Coronary artery (tissue), 2 donors: ENCODE measurements at regions not wholly inside any gene's neighbourhood (a gene's known extent, or its start where the extent isn't known, plus 50 kb on each side); places are given as distances from the start of the nearest gene placed in this dataset.
"Not testable (repeated sequence)": the region's sequence is repeated elsewhere in the genome, so short reads cannot be mapped to it uniquely, and the experiment has no call there.

ENCODE experiments used
- DNase-seq: peaks from one replicate; pipeline ENCODE4 v3.0.0-alpha.2; 2017; ENCODE audit warnings: low spot score
- H3K27ac ChIP-seq, 2 donors: fragments of 200-600 bp; sonication (generic); one replicate each; pipeline ENCODE4 v1.5.1; 2016 to 2019
- H3K4me3 ChIP-seq: fragments of 200-600 bp; sonication (generic); 2 replicates; pipeline ENCODE4 v1.5.1; 2016; ENCODE audit warnings: mild to moderate bottlenecking, moderate library complexity
- TF ChIP-seq, protein P1 (sequence below): fragments of 200-600 bp; sonication (generic); IDR thresholded peaks from one replicate; pipeline ENCODE4 v1.5.1; 2019; ENCODE audit warnings: antibody characterized with exemption

DNA sequence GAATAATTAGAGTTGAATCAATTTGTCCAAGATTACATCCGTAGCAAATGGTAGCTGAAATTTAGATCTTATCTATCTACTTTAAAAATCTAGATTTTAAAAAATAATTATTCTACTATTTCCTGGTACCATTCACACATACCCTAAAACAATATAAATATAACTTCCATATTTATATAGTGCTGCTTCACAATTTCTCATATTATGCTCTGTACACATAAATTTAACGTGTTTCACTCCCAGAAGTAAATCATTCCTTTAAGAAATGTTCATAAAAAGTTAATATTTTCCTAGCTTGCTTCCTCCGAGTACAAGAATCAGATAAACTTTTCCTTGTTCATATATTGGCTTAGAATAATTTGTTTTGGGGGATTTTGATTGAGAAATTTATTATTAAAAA lies 857.0 kb upstream of the SPRY2 start:
- H3K27ac ChIP-seq: no peak overlapping the region

DNA sequence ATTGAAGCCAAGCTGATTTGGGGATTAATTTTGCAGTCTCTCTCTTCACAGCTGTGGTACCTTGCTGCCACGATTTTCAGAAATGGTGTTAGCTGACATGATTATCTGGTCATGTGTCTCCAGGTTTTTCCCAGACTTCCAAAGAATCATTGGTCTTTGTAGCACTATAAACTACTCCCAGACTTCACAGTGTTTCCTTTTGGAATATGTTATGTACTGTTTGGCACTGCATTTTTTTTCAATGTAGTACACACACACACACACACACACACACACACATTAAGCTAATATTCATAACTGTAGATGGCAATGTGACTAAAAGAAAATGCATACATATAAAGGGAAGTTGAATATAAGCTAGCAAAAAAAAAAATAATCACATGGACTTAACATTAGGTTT lies 856.6 kb upstream of the SPRY2 start:
- no peak overlapping the region for H3K4me3 ChIP-seq
- DNase-seq: no peak
- no peak overlapping the region for H3K27ac ChIP-seq
- TF ChIP-seq, protein P1, sequence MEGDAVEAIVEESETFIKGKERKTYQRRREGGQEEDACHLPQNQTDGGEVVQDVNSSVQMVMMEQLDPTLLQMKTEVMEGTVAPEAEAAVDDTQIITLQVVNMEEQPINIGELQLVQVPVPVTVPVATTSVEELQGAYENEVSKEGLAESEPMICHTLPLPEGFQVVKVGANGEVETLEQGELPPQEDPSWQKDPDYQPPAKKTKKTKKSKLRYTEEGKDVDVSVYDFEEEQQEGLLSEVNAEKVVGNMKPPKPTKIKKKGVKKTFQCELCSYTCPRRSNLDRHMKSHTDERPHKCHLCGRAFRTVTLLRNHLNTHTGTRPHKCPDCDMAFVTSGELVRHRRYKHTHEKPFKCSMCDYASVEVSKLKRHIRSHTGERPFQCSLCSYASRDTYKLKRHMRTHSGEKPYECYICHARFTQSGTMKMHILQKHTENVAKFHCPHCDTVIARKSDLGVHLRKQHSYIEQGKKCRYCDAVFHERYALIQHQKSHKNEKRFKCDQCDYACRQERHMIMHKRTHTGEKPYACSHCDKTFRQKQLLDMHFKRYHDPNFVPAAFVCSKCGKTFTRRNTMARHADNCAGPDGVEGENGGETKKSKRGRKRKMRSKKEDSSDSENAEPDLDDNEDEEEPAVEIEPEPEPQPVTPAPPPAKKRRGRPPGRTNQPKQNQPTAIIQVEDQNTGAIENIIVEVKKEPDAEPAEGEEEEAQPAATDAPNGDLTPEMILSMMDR: no peak

More for the DNA sequence above, 857.0 kb upstream of the SPRY2 start:
- H3K4me3 ChIP-seq: no peak overlapping the region
- DNase-seq: no peak
- TF ChIP-seq, protein P1: no peak

DNA sequence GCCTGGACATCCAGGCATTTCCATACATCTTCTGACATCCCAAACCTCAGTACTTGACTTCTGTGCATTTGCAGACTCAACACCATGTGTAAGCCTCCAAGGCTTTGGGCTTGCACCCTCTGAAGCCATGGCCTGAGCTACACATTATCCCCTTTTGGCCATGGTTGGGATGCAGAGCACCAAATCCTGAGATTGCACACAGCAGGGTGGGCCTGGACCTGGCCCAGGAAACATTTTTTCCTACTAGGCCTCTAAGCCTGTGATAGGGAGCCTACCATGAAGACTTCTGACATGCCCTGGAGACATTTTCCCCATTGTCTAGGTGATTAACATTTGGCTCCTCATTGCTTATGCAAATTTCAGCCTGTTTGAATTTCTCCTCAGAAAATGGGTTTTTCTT lies 853.4 kb upstream of the SPRY2 start:
- TF ChIP-seq, protein P1: no peak
- H3K27ac ChIP-seq: no peak overlapping the region
- H3K4me3 ChIP-seq: no peak overlapping the region
- no peak for DNase-seq

DNA sequence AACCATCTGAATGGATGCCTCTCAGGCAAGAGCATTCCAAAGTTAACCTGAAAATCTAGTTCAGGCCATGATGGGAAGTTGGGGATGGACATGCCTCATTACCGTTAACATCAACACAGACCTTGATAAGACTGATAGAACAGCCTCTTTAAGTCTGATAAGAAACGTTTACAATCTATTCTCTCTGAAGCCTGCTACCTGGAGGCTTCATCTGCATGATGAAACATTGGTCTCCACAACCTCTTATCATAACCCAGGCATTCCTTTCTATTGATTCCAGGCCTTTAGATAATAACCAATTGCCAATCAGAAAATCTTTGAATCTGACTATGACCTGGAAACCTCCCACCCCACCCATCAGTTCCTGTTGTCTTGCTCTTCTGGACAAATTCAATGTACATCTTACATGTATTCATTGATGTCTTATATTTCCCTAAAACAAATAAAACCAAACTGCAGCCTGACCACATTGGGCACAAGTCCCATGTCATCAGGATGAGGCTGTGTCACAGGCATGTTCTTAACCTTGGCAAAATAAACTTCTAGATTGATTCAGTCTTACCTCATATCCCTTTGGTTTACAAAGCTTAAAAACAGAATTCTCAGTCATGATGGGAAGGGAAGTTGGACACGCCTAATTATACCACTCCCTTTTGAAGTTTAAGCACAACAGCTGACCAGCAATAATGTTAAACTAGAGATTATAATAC lies 843.8 kb upstream of the SPRY2 start:
- no peak overlapping the region for H3K4me3 ChIP-seq
- TF ChIP-seq, protein P1: no peak
- H3K27ac ChIP-seq: no peak overlapping the region
- no peak for DNase-seq

DNA sequence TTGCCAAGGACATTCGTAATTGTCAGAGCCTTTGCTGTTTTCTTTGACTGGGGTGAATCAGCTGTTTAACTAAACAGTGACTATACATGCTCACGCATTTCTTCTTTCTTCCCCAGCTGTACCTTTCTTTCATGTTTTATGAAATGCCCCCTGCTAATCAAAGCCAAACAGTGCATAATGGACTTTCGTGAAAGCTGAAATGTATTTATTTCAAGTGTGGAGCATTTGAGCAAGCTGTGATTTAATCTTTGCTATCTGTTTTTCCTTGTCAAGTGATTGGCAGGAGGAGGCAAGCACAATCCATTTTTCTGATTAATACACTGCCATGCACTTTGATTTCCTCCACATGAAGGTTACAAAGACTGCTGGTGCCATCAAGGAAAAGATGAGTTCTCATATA lies 831.7 kb upstream of the SPRY2 start:
- no peak for DNase-seq
- no peak overlapping the region for H3K4me3 ChIP-seq
- TF ChIP-seq, protein P1: no peak
- no peak overlapping the region for H3K27ac ChIP-seq

DNA sequence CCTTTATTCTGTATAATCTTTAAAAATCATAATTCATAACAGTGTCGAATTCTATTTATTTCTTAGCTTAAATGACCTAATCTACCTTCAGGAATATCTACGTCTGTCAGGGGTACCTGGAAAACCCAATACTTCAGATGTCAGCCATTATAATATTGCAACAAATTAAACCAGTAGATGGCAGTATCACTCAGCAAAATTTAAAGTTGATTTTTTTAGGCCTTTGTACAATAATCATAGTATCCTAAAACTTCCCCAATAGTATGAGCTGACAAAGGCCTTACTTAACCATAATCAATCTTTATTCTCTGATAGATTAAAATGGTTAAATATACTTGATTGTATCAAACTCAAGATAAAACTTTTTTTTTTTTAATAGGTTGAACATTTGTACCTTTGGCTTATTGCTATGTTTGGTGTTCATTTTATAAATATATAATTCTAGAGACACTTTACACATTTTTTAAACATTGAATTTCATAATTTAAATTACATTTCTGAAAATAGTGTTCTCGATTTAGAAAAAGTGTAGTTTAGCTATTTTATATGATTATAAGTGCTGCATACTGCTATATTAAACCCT lies 830.2 kb upstream of the SPRY2 start:
- DNase-seq: no peak

DNA sequence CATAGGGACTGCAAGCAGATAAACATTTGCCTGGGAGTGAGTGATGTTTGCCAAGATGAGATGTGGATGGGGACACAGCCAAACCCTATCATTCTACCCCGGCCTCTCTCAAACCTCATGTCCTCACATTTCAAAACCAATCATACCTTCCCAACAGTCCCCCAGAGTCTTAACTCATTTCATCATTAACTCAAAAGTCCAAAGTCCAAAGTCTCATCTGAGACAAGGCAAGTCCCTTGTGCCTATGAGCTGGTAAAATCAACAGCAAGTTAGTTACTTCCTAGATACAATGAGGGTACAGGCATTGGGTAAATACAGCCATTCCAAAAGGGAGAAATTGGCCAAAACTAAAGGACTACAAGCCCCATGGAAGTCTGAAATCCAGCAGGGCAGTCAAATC lies 822.9 kb upstream of the SPRY2 start:
- not testable (repeated sequence) for H3K27ac ChIP-seq, DNase-seq, H3K4me3 ChIP-seq

More for the DNA sequence above, 830.2 kb upstream of the SPRY2 start:
- no peak overlapping the region for H3K4me3 ChIP-seq
- no peak overlapping the region for H3K27ac ChIP-seq
- TF ChIP-seq, protein P1: no peak
